NCI-H226 (cell line): ENCODE measurements at regions not wholly inside any gene's neighbourhood (a gene's known extent, or its start where the extent isn't known, plus 50 kb on each side); places are given as distances from the start of the nearest gene placed in this dataset.
A peak's percentile ranks its signal among the peaks of the same experiment; 100 is the strongest.

Source experiments
- DNase-seq: peaks from one replicate; pipeline ENCODE4 v3.0.0-alpha.2; 2015

DNA sequence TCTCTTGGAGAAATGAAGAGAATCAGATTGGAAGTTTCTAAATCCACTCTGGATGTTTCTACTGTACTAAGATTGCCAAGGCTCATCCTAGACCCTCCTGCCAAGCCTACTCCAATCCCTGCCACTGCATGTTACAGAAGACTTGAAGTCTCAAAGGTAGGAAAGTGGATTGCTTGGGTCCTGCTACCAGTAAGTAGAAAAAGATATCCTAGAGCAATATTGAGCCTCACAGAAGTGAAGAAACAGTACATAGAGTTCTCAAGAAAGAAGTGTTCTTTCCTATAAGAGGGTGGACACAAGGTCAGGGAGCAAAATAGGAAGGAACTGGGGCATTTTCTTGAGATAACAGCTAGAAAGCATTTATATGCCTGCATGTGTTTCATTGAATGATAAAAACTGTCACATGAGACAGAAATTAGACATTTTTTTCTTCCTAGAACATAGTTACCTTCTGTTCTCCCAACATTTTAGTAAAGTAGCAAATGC, 232.9 kb downstream of the RBM43 start:
- DNase-seq, result no peak

GRCh38 chr2:151027151-151027550, 234.5 kb downstream of the RBM43 start:
- no peak for DNase-seq

DNA sequence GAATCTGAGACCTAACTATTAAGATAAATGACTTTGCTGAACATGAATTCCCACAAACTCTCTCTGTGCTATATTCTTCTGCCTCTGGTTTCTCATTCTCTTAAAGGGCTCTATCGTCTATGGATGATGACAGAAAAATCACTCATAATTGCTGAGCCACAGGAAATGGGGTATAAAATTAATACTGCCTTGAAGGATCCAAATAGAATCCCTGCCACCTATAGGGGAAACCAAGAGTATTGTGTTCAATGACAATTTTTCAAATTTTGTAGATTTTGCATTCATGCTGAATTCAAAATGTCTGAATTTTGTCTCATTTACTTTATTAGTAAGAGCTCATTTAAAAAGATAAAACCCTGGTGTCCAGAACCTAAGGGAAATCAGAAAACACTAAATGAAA, 235.8 kb downstream of the RBM43 start:
- DNase-seq, result no peak

GRCh38 chr2:151024696-151025251, 236.9 kb downstream of the RBM43 start:
- DNase-seq, result no peak

- no peak for DNase-seq
Observed at GRCh38 chr2:151021747-151022452, 239.8 kb downstream of the RBM43 start.

DNA sequence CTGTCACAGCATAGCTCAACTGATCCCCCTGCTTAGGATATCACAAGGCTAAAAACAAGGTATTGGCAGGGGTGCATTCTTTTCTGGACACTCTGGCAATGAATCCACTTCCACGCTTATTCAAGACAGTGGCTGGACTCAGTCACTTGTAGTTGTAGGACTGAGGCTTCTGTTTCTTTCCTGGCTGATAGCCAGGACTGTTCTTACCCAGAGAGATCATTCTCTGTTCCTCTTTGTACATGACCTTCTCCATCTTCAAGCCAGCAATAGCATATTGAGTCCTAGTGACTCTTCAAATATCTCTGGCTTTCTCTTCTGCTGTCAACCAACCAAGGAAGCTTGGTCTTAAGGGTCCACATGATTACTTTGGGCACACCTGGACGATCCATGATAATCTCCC, 241.3 kb downstream of the RBM43 start:
- DNase-seq, result no peak

- no peak for DNase-seq
Observed at GRCh38 chr2:151009437-151010175, 252.1 kb downstream of the RBM43 start.

GRCh38 chr2:151007365-151007764, 254.3 kb downstream of the RBM43 start:
- no peak for DNase-seq

DNA sequence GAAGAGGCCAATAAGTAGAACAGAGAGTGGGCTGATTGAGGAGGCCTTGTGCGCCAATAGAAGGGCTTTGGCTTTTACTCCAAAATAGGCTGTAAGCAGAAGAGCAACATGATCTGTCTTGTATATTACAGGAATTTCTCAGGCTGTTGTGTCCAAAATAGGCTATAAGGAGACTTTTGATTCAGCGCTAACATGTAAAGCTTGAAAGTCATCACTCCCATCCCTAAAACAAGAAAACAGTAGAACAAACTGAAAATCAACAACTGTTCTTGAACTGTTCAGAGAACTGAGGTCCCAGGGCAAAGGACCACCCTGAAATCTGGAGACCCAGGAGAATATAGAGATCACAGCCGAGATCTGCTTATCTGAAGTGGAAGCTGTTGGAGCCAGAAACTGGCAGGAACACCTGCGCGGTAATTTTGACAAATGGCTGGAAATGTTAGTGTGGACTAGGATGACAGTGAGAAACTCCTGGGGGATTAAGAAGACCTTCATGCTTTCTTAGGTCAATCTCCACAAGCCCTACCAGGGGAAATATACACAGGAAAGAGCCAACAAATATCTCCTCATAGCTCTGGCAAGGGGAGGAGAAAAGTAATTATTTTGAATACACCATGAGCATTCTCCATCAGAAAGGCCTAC, 258.6 kb downstream of the RBM43 start:
- DNase-seq, result no peak

GRCh38 chr2:150997702-150998440, 263.8 kb downstream of the RBM43 start:
- no peak for DNase-seq

GRCh38 chr2:150997066-150997465, 264.6 kb downstream of the RBM43 start:
- DNase-seq, result no peak

- DNase-seq, result no peak
Observed at GRCh38 chr2:150994076-150994475, 267.6 kb downstream of the RBM43 start.

DNA sequence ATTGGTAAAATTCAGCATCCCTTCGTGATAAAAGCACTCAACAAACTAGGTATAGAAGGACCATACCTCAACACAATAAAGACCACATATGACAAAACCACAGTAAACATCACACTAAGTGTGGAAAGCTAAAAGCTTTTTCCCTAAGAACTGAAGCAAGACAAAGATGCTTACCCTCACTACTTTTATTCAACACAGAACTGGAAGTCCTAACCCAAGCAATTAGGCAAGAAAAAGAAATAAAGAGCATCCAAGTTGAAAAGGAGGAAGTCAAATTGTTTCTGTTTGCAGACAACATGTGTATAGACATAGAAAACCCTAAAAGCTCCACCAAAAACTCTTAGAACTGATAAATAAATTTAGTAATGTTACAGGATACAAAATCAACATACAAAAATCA, 271.7 kb downstream of the RBM43 start:
- no peak for DNase-seq

- DNase-seq, result no peak
Observed at GRCh38 chr2:150985741-150986140, 275.9 kb downstream of the RBM43 start.

GRCh38 chr2:150983314-150983897, 278.3 kb downstream of the RBM43 start:
- DNase-seq, result no peak

GRCh38 chr2:150981826-150982225, 279.8 kb downstream of the RBM43 start:
- no peak for DNase-seq

GRCh38 chr2:150978053-150978452, 283.6 kb downstream of the RBM43 start:
- peak; percentile 4 for DNase-seq

DNA sequence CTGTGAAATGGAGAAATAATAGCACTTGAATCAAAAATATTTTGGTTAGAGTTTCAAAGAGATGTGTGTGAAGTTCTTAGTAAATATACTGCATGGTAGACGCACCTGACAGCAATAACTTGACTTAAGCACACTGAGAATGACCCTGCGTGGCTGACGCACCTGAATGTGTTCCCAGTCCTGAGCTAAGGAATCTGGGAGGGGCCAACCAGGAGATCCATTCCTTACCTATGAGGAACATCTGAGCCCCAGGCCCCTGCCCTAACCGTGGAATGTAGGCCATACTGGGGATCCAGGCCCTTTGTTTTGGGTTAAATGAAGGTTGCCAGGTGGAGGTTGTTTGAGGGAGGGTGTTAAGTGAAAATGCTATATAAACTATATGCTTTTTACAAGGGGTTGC, 284.4 kb downstream of the RBM43 start:
- DNase-seq, result no peak

DNA sequence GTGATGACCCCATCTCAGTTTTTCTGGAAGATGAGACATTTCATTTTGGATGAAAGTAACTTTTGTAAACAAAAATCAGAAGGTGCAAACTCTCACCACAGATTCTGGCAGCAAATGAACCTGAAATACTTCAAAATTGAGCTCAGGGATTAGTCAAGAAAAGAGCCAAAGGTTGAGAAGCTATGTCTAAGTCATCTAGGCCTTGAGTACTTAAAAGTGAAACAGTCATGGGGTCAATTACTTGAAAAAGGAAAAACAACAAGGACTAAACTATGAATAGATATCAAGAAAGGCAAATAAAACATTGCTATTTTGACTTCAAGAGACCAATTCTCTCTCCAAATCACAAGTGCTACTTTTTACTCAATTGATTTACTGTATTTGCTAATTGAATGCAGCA, 285.1 kb downstream of the RBM43 start:
- DNase-seq, result no peak

DNA sequence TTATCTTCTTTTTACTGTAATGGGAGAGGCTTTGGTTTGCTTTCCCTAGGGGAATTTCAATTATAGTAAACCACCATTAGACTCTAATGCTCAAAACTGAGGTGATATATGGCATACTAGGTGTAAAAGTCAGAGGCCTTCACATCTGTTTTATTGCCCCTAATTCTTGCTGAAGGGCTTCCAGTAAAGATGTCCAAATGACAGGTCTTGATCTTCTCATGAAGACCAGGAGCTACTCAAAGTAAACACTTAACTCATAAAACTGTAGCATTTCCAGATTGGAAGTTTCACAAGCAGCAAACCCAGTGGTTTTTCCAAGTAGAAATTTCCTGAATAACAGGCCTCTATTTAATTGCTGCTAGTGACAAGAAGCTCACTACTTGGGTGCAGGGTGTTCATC, 286.8 kb downstream of the RBM43 start:
- no peak for DNase-seq

GRCh38 chr2:150974234-150974633, 287.4 kb downstream of the RBM43 start:
- no peak for DNase-seq

DNA sequence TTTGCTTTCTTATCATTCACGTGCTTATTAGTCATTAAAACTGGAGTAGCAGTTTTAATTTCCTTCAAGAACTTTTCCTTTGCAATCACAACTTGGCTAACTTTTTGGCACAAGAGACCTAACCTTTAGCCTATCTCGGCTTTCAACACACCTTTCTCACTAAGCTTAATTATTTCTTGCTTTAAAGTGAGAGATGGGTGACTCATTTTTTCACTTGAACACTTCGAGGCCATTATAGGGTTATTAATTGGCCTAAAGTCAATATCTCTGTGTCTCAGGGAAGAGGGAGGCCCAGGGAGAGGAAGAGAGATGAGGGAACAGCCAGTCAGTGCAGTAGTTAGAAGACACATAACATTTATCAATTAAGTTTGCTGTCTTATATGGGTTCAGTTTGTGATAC, 289.8 kb downstream of the RBM43 start:
- DNase-seq, result no peak

DNA sequence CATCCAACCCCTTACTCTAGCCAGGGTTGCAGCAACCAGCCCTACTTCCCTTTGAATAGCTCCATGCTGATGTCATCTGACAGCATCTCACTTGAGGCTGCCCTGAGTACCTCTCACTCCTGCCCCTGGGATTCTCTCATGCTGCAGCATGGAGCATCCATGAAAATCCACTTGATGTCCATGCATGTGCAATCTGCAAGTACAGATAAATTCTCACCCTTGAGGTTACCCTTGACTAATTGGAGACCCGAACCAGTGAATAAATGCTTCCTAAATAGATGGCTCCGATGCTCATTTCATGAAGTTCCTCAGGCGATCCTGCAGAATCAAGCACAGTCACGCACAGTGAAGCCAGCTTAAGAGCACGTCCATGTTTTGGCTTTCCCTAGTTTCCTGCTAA, 298.3 kb downstream of the RBM43 start:
- no peak for DNase-seq
